ENCODE measurements at regions not wholly inside any gene's neighbourhood (a gene's known extent, or its start where the extent isn't known, plus 50 kb on each side); places are given as distances from the start of the nearest gene placed in this dataset.

DNA sequence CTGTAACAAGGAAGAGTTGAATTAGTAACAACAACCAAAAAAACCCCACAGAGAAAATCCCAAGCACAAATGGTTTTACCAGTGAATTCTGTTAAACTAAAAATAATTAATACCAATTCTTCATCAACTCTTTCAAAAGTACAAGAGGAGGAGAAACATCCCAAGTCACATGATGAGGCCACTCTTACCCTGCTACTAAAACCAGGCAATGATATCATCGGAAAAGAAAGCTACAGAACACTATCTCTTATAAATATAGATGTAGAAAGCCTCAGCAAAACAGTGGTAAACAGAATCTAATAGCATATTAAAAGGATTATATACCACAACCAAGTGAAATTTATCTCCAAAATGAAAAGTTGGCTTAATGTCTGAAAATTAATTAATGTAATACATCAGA, 168.1 kb upstream of the SLCO3A1 start:
- TF ChIP-seq CTCF (IDR thresholded peaks at IDR 0.05) (no peak), EZH2 (IDR thresholded peaks at IDR 0.05) (no peak), EZH2phosphoT487 (IDR thresholded peaks at IDR 0.05) (no peak)

Measured in neural progenitor cell (in vitro differentiated cells).